GM12874 (cell line): ENCODE measurements at regions not wholly inside any gene's neighbourhood (a gene's known extent, or its start where the extent isn't known, plus 50 kb on each side); places are given as distances from the start of the nearest gene placed in this dataset.

Experiments used
- CTCF ChIP-seq: IDR thresholded peaks from 2 replicates; pipeline ENCODE4 v1.5.1; 2011; ENCODE audit warnings: low read depth, mild to moderate bottlenecking, control low read depth, low read length, moderate library complexity; ENCODE audit not compliant: insufficient read depth

GRCh38 chr18:46416706-46417638 lies 240.0 kb downstream of the LOXHD1 start:
- TF ChIP-seq CTCF, result no peak

- TF ChIP-seq CTCF, result no peak
These were observed 238.3 kb downstream of the LOXHD1 start for GRCh38 chr18:46418663-46419260.

- TF ChIP-seq CTCF, result no peak
These were observed 237.5 kb downstream of the LOXHD1 start for GRCh38 chr18:46419391-46420141.

- no peak for TF ChIP-seq CTCF
These were observed 235.0 kb downstream of the LOXHD1 start for GRCh38 chr18:46421973-46422551.

- no peak for TF ChIP-seq CTCF
These were observed 234.4 kb downstream of the LOXHD1 start for GRCh38 chr18:46422552-46423055.

GRCh38 chr18:46423226-46423805 lies 233.7 kb downstream of the LOXHD1 start:
- TF ChIP-seq CTCF, result no peak
